Mammary epithelial cell (primary cell): ENCODE measurements at regions not wholly inside any gene's neighbourhood (a gene's known extent, or its start where the extent isn't known, plus 50 kb on each side); places are given as distances from the start of the nearest gene placed in this dataset.
"Not testable (repeated sequence)": the region's sequence is repeated elsewhere in the genome, so short reads cannot be mapped to it uniquely, and the experiment has no call there.

Experiments
- CTCF ChIP-seq, 2 donors: IDR thresholded peaks in 1 of 2; conservative IDR thresholded peaks in 1 of 2; 2 replicates each; pipeline ENCODE4 v1.5.1; 2011 to 2012; ENCODE audit warnings: inconsistent platforms in 2 of 2, low read length in 2 of 2, mild to moderate bottlenecking in 2 of 2, control low read depth in 1 of 2, low read depth in 1 of 2; ENCODE audit not compliant: insufficient read depth in 1 of 2; ENCODE audit errors: extremely low read depth in 1 of 2
- EZH2 ChIP-seq: IDR thresholded peaks from 2 replicates; pipeline ENCODE4 v1.6.1; 2012; ENCODE audit warnings: low read length, inconsistent platforms, borderline replicate concordance

GRCh38 chr9:42239445-42240260 is 56.2 kb downstream of the SPATA31A6 start:
- TF ChIP-seq CTCF (conservative IDR thresholded peaks at IDR 0.05 in 1 of 2, IDR thresholded peaks at IDR 0.05 in 1 of 2; ENCODE audit: extremely low read depth in 1 of 2, insufficient read depth in 1 of 2, low read depth in 1 of 2, low read length in 2 of 2); EZH2: not testable (repeated sequence)
